ENCODE measurements at regions not wholly inside any gene's neighbourhood (a gene's known extent, or its start where the extent isn't known, plus 50 kb on each side); places are given as distances from the start of the nearest gene placed in this dataset.

DNA sequence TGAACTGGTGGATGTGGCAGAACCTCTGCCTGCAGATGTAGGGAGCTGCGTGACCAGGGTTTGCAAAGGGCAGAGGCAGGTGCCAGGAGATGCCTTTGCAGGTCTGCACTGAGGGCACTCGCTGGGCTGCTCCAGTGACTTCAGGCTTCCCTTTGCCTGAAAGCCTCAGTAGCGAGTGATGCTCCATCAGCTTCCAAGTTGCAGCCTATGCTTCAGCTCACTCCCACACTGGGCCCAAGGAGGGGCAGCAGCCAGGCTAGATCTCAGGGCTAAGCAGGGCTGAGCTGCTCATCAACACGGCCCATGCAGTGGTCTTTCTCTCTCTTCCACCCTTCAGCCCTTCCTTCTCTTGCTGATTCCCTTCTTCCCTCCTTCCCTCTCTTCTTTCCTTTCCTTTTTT, 78.3 kb upstream of the RGMA start:
- peaks cover 34% of the 10 kb centered on the region for H3K27me3 ChIP-seq (ENCODE audit: insufficient read depth, low read length)

DNA sequence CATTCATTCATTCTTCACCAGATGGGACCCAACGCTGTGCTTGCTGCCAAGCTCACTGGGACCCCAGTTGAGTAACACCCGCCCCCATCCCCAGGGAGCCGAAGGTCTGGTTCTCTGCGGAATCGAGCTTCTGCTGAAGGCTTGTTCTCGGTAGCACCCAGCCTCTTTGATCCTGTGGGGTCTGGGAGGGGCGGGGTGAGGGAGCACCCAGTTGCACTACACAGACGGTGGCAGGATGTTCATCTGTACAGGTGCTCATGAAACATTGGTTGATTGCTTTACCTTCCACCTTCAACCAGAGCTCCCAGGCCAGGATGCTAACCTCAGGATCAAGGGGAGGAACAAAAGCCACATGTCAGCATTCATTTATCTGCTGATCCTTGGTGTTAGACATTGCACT, 77.7 kb upstream of the RGMA start:
- Histone ChIP-seq H3K27me3 (ENCODE audit: insufficient read depth, low read length) (peaks cover 31% of the 10 kb centered on the region), H3K79me2 (ENCODE audit: insufficient read depth, low read length) (no peaks in the 10 kb centered on the region), H3K27ac (ENCODE audit: low read depth, low read length) (no peak overlapping the region), H2AFZ (ENCODE audit: low read depth, low read length) (no peak overlapping the region), H3K4me1 (ENCODE audit: insufficient read depth, low read length) (no peaks in the 10 kb centered on the region), H3K4me3 (ENCODE audit: insufficient read depth, low read depth, low read length) (no peak overlapping the region), H3K4me2 (ENCODE audit: low read length) (no peak overlapping the region), H3K9me3 (ENCODE audit: insufficient read depth, low read depth, low read length) (no peaks in the 10 kb centered on the region), H3K9ac (ENCODE audit: low read length) (no peak overlapping the region), H3K36me3 (ENCODE audit: insufficient read depth, low read length) (no peaks in the 10 kb centered on the region), H4K20me1 (ENCODE audit: insufficient read depth, low read length) (no peaks in the 10 kb centered on the region)
- H3K27ac Mint-ChIP-seq (ENCODE audit: unreplicated experiment): no peak overlapping the region
- H3K27me3 Mint-ChIP-seq (ENCODE audit: low read depth, unreplicated experiment): peaks cover 26% of the 10 kb centered on the region
- no peak overlapping the region for H3K4me3 Mint-ChIP-seq (ENCODE audit: unreplicated experiment)
- no peaks in the 10 kb centered on the region for H3K36me3 Mint-ChIP-seq (ENCODE audit: low read depth, unreplicated experiment)
- TF ChIP-seq, protein P1, sequence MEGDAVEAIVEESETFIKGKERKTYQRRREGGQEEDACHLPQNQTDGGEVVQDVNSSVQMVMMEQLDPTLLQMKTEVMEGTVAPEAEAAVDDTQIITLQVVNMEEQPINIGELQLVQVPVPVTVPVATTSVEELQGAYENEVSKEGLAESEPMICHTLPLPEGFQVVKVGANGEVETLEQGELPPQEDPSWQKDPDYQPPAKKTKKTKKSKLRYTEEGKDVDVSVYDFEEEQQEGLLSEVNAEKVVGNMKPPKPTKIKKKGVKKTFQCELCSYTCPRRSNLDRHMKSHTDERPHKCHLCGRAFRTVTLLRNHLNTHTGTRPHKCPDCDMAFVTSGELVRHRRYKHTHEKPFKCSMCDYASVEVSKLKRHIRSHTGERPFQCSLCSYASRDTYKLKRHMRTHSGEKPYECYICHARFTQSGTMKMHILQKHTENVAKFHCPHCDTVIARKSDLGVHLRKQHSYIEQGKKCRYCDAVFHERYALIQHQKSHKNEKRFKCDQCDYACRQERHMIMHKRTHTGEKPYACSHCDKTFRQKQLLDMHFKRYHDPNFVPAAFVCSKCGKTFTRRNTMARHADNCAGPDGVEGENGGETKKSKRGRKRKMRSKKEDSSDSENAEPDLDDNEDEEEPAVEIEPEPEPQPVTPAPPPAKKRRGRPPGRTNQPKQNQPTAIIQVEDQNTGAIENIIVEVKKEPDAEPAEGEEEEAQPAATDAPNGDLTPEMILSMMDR (IDR thresholded peaks at IDR 0.05; ENCODE audit: insufficient read depth, low read depth, low read length): no peak
- no peak for TF ChIP-seq EZH2 (IDR thresholded peaks at IDR 0.05; ENCODE audit: insufficient read depth, low read length)
- no peak for DNase-seq (ENCODE audit: low read depth)
- peaks cover 10% of the 10 kb centered on the region for H3K9me3 Mint-ChIP-seq (ENCODE audit: unreplicated experiment)
- H3K4me1 Mint-ChIP-seq (ENCODE audit: low read depth, unreplicated experiment): peaks cover 10% of the 10 kb centered on the region
- no peak for FAIRE-seq

More for the DNA sequence above, 78.3 kb upstream of the RGMA start:
- no peak for FAIRE-seq
- no peak overlapping the region for H3K4me3 Mint-ChIP-seq (ENCODE audit: unreplicated experiment)
- Histone ChIP-seq H4K20me1 (ENCODE audit: insufficient read depth, low read length) (no peaks in the 10 kb centered on the region), H2AFZ (ENCODE audit: low read depth, low read length) (no peak overlapping the region), H3K79me2 (ENCODE audit: insufficient read depth, low read length) (no peaks in the 10 kb centered on the region), H3K36me3 (ENCODE audit: insufficient read depth, low read length) (no peaks in the 10 kb centered on the region), H3K27ac (ENCODE audit: low read depth, low read length) (no peak overlapping the region), H3K4me3 (ENCODE audit: insufficient read depth, low read depth, low read length) (no peak overlapping the region), H3K9ac (ENCODE audit: low read length) (no peak overlapping the region), H3K9me3 (ENCODE audit: insufficient read depth, low read depth, low read length) (no peaks in the 10 kb centered on the region), H3K4me1 (ENCODE audit: insufficient read depth, low read length) (no peaks in the 10 kb centered on the region), H3K4me2 (ENCODE audit: low read length) (no peak overlapping the region)
- H3K4me1 Mint-ChIP-seq (ENCODE audit: low read depth, unreplicated experiment): peaks cover 11% of the 10 kb centered on the region
- no peak overlapping the region for H3K27ac Mint-ChIP-seq (ENCODE audit: unreplicated experiment)
- H3K27me3 Mint-ChIP-seq (ENCODE audit: low read depth, unreplicated experiment): peaks cover 22% of the 10 kb centered on the region
- TF ChIP-seq EZH2 (IDR thresholded peaks at IDR 0.05; ENCODE audit: insufficient read depth, low read length): no peak
- TF ChIP-seq, protein P1 (IDR thresholded peaks at IDR 0.05; ENCODE audit: insufficient read depth, low read depth, low read length): no peak
- no peaks in the 10 kb centered on the region for H3K36me3 Mint-ChIP-seq (ENCODE audit: low read depth, unreplicated experiment)
- H3K9me3 Mint-ChIP-seq (ENCODE audit: unreplicated experiment): peaks cover 10% of the 10 kb centered on the region
- DNase-seq (ENCODE audit: low read depth): no peak

DNA sequence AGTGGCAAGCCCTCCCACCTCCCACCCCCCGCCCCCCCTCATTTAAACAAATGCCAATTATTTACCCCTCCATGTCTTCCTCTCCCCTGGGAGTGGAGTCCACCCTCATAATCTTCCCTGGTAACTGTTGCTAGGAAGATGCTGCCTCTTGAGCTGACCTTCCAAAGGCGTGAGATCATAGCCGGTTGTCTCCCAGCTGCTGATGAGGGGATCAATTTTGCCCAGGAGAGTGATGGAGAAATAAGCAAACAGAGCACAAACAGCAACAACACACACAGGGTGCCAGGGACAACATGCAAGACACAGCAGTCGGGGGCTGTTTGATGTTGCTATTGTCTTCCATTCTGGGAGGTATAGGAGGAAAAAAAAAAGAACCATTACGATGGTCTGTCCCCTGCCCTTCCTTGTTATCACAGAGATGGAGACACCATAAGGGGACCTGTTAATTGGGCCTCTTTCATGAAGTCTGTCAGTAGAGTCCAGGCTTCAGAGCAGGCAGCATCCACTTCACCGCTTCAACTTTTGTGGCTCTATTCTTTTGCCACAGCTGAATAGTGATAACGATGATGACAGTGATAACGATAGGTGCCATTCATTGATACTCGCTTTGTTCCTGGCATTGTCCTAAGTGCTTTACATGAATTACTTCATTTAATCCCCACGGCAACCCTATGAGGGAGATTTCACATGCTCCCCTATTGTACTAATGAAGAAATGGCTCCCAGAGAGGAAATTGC, 76.9 kb upstream of the RGMA start:
- Histone ChIP-seq H4K20me1 (ENCODE audit: insufficient read depth, low read length) (no peaks in the 10 kb centered on the region), H3K27me3 (ENCODE audit: insufficient read depth, low read length) (peaks cover 24% of the 10 kb centered on the region), H2AFZ (ENCODE audit: low read depth, low read length) (no peak overlapping the region), H3K9me3 (ENCODE audit: insufficient read depth, low read depth, low read length) (no peaks in the 10 kb centered on the region), H3K4me3 (ENCODE audit: insufficient read depth, low read depth, low read length) (no peak overlapping the region), H3K79me2 (ENCODE audit: insufficient read depth, low read length) (no peaks in the 10 kb centered on the region), H3K36me3 (ENCODE audit: insufficient read depth, low read length) (no peaks in the 10 kb centered on the region), H3K4me2 (ENCODE audit: low read length) (no peak overlapping the region), H3K27ac (ENCODE audit: low read depth, low read length) (no peak overlapping the region), H3K4me1 (ENCODE audit: insufficient read depth, low read length) (no peaks in the 10 kb centered on the region), H3K9ac (ENCODE audit: low read length) (no peak overlapping the region)
- H3K4me3 Mint-ChIP-seq (ENCODE audit: unreplicated experiment): no peak overlapping the region
- peaks cover 10% of the 10 kb centered on the region for H3K9me3 Mint-ChIP-seq (ENCODE audit: unreplicated experiment)
- no peaks in the 10 kb centered on the region for H3K36me3 Mint-ChIP-seq (ENCODE audit: low read depth, unreplicated experiment)
- peaks cover 33% of the 10 kb centered on the region for H3K27me3 Mint-ChIP-seq (ENCODE audit: low read depth, unreplicated experiment)
- DNase-seq (ENCODE audit: low read depth) (no peak), FAIRE-seq (no peak)
- peaks cover 5% of the 10 kb centered on the region for H3K4me1 Mint-ChIP-seq (ENCODE audit: low read depth, unreplicated experiment)
- no peak for TF ChIP-seq EZH2 (IDR thresholded peaks at IDR 0.05; ENCODE audit: insufficient read depth, low read length)
- TF ChIP-seq, protein P1 (IDR thresholded peaks at IDR 0.05; ENCODE audit: insufficient read depth, low read depth, low read length): no peak
- H3K27ac Mint-ChIP-seq (ENCODE audit: unreplicated experiment): no peak overlapping the region
